ENCODE measurements at regions not wholly inside any gene's neighbourhood (a gene's known extent, or its start where the extent isn't known, plus 50 kb on each side); places are given as distances from the start of the nearest gene placed in this dataset.

- Mint-ChIP-seq H3K9me3 (ENCODE audit: low read depth) (no peaks in the 10 kb centered on the region), H3K27ac (no peak overlapping the region), H3K27me3 (no peaks in the 10 kb centered on the region), H3K4me1 (peaks cover 2% of the 10 kb centered on the region), H3K4me3 (no peak overlapping the region), H3K36me3 (ENCODE audit: low read depth) (no peaks in the 10 kb centered on the region)
- ChIA-PET POLR2A (no interaction called here), CTCF (no interaction called here)
- DNase-seq = no peak
- no peak for ATAC-seq
- intact Hi-C loops (cut with DNase I, micrococcal nuclease) = no loop called here
Measured at GRCh38 chr1:199184180-199184579, 545.3 kb downstream of the PTPRC start.

- ATAC-seq (no peak), DNase-seq (no peak)
- Mint-ChIP-seq H3K27ac (no peak overlapping the region), H3K36me3 (ENCODE audit: low read depth) (no peaks in the 10 kb centered on the region), H3K4me3 (no peak overlapping the region), H3K27me3 (no peaks in the 10 kb centered on the region), H3K4me1 (no peaks in the 10 kb centered on the region), H3K9me3 (ENCODE audit: low read depth) (no peaks in the 10 kb centered on the region)
- ChIA-PET CTCF (no interaction called here), POLR2A (no interaction called here)
- intact Hi-C loops (cut with DNase I, micrococcal nuclease) = no loop called here
Measured at GRCh38 chr1:199194862-199195261, 556.0 kb downstream of the PTPRC start.

- ATAC-seq = no peak
- ChIA-PET CTCF (no interaction called here), POLR2A (no interaction called here)
- Mint-ChIP-seq H3K4me3 (no peak overlapping the region), H3K9me3 (ENCODE audit: low read depth) (no peaks in the 10 kb centered on the region), H3K4me1 (peaks cover 2% of the 10 kb centered on the region), H3K36me3 (ENCODE audit: low read depth) (no peaks in the 10 kb centered on the region), H3K27ac (no peak overlapping the region), H3K27me3 (no peaks in the 10 kb centered on the region)
- no peak for DNase-seq
- intact Hi-C loops (cut with DNase I, micrococcal nuclease) = no loop called here
Measured at GRCh38 chr1:199197695-199198094, 558.9 kb downstream of the PTPRC start.

- CTCF ChIA-PET = no interaction called here
- no peak for ATAC-seq
Measured at GRCh38 chr1:199202331-199202730, 563.5 kb downstream of the PTPRC start.

GRCh38 chr1:199204231-199204630 lies 565.4 kb downstream of the PTPRC start:
- ChIA-PET POLR2A (no interaction called here), CTCF (interaction anchor here (0.5 kb wide), 1 partner anchor 80 kb away, joined by 3 read pairs; no protein-coding TSS in a partner anchor)
- peaks cover 2% of the 10 kb centered on the region for H3K4me1 Mint-ChIP-seq
- H3K9me3 Mint-ChIP-seq (ENCODE audit: low read depth) = no peaks in the 10 kb centered on the region
- no peak for DNase-seq
- no peaks in the 10 kb centered on the region for H3K27me3 Mint-ChIP-seq
- H3K36me3 Mint-ChIP-seq (ENCODE audit: low read depth) = no peaks in the 10 kb centered on the region
- no peak overlapping the region for H3K4me3 Mint-ChIP-seq
- H3K27ac Mint-ChIP-seq = no peak overlapping the region
- intact Hi-C loops (cut with DNase I, micrococcal nuclease) = no loop called here
- ATAC-seq = no peak

More at GRCh38 chr1:199202331-199202730, 563.5 kb downstream of the PTPRC start:
- intact Hi-C loops (cut with DNase I, micrococcal nuclease) = no loop called here
- peaks cover 2% of the 10 kb centered on the region for H3K4me1 Mint-ChIP-seq
- no peaks in the 10 kb centered on the region for H3K27me3 Mint-ChIP-seq
- DNase-seq = no peak
- H3K9me3 Mint-ChIP-seq (ENCODE audit: low read depth) = no peaks in the 10 kb centered on the region
- H3K4me3 Mint-ChIP-seq = no peak overlapping the region
- POLR2A ChIA-PET = interaction anchor here (0.7 kb wide), 2 partner anchors 40 to 310 kb away, joined by 3 to 4 read pairs; no protein-coding TSS in a partner anchor
- no peak overlapping the region for H3K27ac Mint-ChIP-seq
- H3K36me3 Mint-ChIP-seq (ENCODE audit: low read depth) = no peaks in the 10 kb centered on the region

- no peaks in the 10 kb centered on the region for H3K27me3 Mint-ChIP-seq
- CTCF ChIA-PET = no interaction called here
- H3K4me1 Mint-ChIP-seq = peaks cover 2% of the 10 kb centered on the region
- POLR2A ChIA-PET = no interaction called here
- H3K4me3 Mint-ChIP-seq = no peak overlapping the region
- no peak overlapping the region for H3K27ac Mint-ChIP-seq
- no peaks in the 10 kb centered on the region for H3K9me3 Mint-ChIP-seq (ENCODE audit: low read depth)
- no peak for DNase-seq
- H3K36me3 Mint-ChIP-seq (ENCODE audit: low read depth) = no peaks in the 10 kb centered on the region
- no peak for ATAC-seq
- intact Hi-C loops (cut with DNase I, micrococcal nuclease) = no loop called here
Measured at GRCh38 chr1:199205740-199206441, 567.1 kb downstream of the PTPRC start.

GRCh38 chr1:199208847-199209246 lies 570.0 kb downstream of the PTPRC start:
- intact Hi-C loops (cut with DNase I, micrococcal nuclease) = no loop called here
- no peaks in the 10 kb centered on the region for H3K27me3 Mint-ChIP-seq
- no peak for ATAC-seq
- peaks cover 5% of the 10 kb centered on the region for H3K4me1 Mint-ChIP-seq
- H3K9me3 Mint-ChIP-seq (ENCODE audit: low read depth) = no peaks in the 10 kb centered on the region
- no peak overlapping the region for H3K4me3 Mint-ChIP-seq
- no peaks in the 10 kb centered on the region for H3K36me3 Mint-ChIP-seq (ENCODE audit: low read depth)
- CTCF ChIA-PET = interaction anchor here (1.1 kb wide), 1 partner anchor 41 kb away, joined by 3 read pairs; no protein-coding TSS in a partner anchor
- no peak for DNase-seq
- POLR2A ChIA-PET = no interaction called here
- no peak overlapping the region for H3K27ac Mint-ChIP-seq

GRCh38 chr1:199218065-199218464 lies 579.2 kb downstream of the PTPRC start:
- H3K4me1 Mint-ChIP-seq = peaks cover 5% of the 10 kb centered on the region
- H3K9me3 Mint-ChIP-seq (ENCODE audit: low read depth) = peaks cover 6% of the 10 kb centered on the region
- no peaks in the 10 kb centered on the region for H3K36me3 Mint-ChIP-seq (ENCODE audit: low read depth)
- DNase-seq = no peak
- H3K4me3 Mint-ChIP-seq = no peak overlapping the region
- intact Hi-C loops (cut with DNase I, micrococcal nuclease) = no loop called here
- ChIA-PET POLR2A (no interaction called here), CTCF (interaction anchor here (0.7 to 0.8 kb wide), 2 partner anchors 57 to 84 kb away, joined by 3 to 4 read pairs; no protein-coding TSS in a partner anchor)
- H3K27ac Mint-ChIP-seq = no peak overlapping the region
- peaks cover 2% of the 10 kb centered on the region for H3K27me3 Mint-ChIP-seq
- ATAC-seq = peak; percentile 33

GRCh38 chr1:199218533-199218932 lies 579.7 kb downstream of the PTPRC start:
- CTCF ChIA-PET = interaction anchor here (0.7 to 0.8 kb wide), 2 partner anchors 57 to 83 kb away, joined by 3 to 4 read pairs; no protein-coding TSS in a partner anchor
- peaks cover 3% of the 10 kb centered on the region for H3K4me1 Mint-ChIP-seq
- peaks cover 6% of the 10 kb centered on the region for H3K9me3 Mint-ChIP-seq (ENCODE audit: low read depth)
- intact Hi-C loops (cut with DNase I, micrococcal nuclease) = no loop called here
- POLR2A ChIA-PET = no interaction called here
- ATAC-seq (no peak), DNase-seq (no peak)
- H3K27me3 Mint-ChIP-seq = peaks cover 2% of the 10 kb centered on the region
- H3K36me3 Mint-ChIP-seq (ENCODE audit: low read depth) = no peaks in the 10 kb centered on the region
- H3K27ac Mint-ChIP-seq = no peak overlapping the region
- no peak overlapping the region for H3K4me3 Mint-ChIP-seq

GRCh38 chr1:199220031-199220430 lies 581.2 kb downstream of the PTPRC start:
- peaks cover 2% of the 10 kb centered on the region for H3K27me3 Mint-ChIP-seq
- H3K4me1 Mint-ChIP-seq = peaks cover 7% of the 10 kb centered on the region
- H3K27ac Mint-ChIP-seq = no peak overlapping the region
- DNase-seq (no peak), ATAC-seq (no peak)
- H3K9me3 Mint-ChIP-seq (ENCODE audit: low read depth) = peaks cover 6% of the 10 kb centered on the region
- no peaks in the 10 kb centered on the region for H3K36me3 Mint-ChIP-seq (ENCODE audit: low read depth)
- intact Hi-C loops (cut with DNase I, micrococcal nuclease) = no loop called here
- ChIA-PET CTCF (interaction anchor here (0.9 to 1.4 kb wide), 2 partner anchors 15 to 23 kb away, joined by 3 to 4 read pairs; no protein-coding TSS in a partner anchor), POLR2A (interaction anchor here (0.6 kb wide), 1 partner anchor 478 kb away, joined by 5 read pairs; no protein-coding TSS in a partner anchor)
- H3K4me3 Mint-ChIP-seq = no peak overlapping the region

GRCh38 chr1:199221371-199222150 lies 582.7 kb downstream of the PTPRC start:
- Mint-ChIP-seq H3K36me3 (ENCODE audit: low read depth) (no peaks in the 10 kb centered on the region), H3K4me3 (no peak overlapping the region), H3K27ac (no peak overlapping the region), H3K4me1 (peaks cover 23% of the 10 kb centered on the region), H3K27me3 (peaks cover 2% of the 10 kb centered on the region), H3K9me3 (ENCODE audit: low read depth) (peaks cover 2% of the 10 kb centered on the region)
- no peak for ATAC-seq
- intact Hi-C loops (cut with DNase I, micrococcal nuclease) = no loop called here
- no peak for DNase-seq
- CTCF ChIA-PET = interaction anchor here (0.7 to 1.4 kb wide), 3 partner anchors 21 to 370 kb away, joined by 3 to 4 read pairs (median 3); no protein-coding TSS in a partner anchor
- POLR2A ChIA-PET = no interaction called here

- intact Hi-C loops (cut with DNase I, micrococcal nuclease) = no loop called here
- ChIA-PET POLR2A (no interaction called here), CTCF (interaction anchor here (0.7 kb wide), 1 partner anchor 301 kb away, joined by 3 read pairs; no protein-coding TSS in a partner anchor)
- no peak for DNase-seq
- Mint-ChIP-seq H3K9me3 (ENCODE audit: low read depth) (no peaks in the 10 kb centered on the region), H3K36me3 (ENCODE audit: low read depth) (no peaks in the 10 kb centered on the region), H3K4me3 (no peak overlapping the region), H3K4me1 (peaks cover 25% of the 10 kb centered on the region), H3K27me3 (peaks cover 2% of the 10 kb centered on the region), H3K27ac (no peak overlapping the region)
- ATAC-seq = no peak
Measured at GRCh38 chr1:199223936-199224335, 585.1 kb downstream of the PTPRC start.
